ENCODE measurements at regions not wholly inside any gene's neighbourhood (a gene's known extent, or its start where the extent isn't known, plus 50 kb on each side); places are given as distances from the start of the nearest gene placed in this dataset.

DNA sequence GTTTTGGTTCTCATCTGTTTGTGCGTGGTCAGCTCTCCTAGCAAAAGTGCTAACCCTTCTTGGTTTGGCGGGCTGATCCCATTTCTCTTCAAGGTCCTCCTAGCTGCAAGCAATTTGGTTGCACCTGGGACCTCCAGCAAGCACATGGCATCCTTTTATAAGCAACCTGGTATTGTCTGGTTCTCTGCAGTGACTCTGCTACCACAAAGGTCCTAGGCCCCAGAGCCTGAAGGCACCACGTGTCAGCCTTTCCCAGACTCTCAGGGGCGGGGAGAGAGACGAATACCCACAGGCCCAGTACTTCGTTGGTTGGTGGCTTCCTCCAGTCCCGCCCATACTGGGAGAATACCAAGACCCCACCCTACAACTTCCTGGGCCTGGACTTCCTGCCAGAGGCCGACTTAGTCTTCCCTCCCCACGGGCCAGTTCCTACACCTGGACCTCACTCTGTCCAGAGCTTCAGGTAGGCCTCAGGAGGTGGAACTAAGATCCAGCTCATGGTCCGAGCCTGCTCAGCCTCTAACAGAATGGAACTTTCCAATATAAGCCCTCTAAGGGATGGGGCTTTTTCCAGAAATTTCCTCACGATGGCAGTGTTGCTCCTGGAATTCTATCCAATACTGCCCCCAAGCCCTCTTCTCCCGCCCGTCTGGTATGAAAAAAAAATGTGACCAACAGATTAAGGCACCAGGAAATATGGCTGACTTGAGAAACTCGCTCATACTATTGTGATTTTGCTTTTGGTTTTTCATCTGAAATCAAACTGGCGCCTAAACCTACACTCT lies 192.5 kb upstream of the STK26 start (continued):
- TF ChIP-seq JUND (IDR thresholded peaks at IDR 0.05): 0 out of 2 replicates have a peak, but pooled peaks have one; percentile 26
- peak; percentile 63 for TF ChIP-seq SP1 (IDR thresholded peaks at IDR 0.05; ENCODE audit: low read depth)
- no peak for TF ChIP-seq EZH2 (IDR thresholded peaks at IDR 0.05)
- peak; percentile 63 for TF ChIP-seq SIN3A (IDR thresholded peaks at IDR 0.05; ENCODE audit: low read depth)
- peak; percentile 62 for TF ChIP-seq ZFX (IDR thresholded peaks at IDR 0.05)
- TF ChIP-seq RAD21 (IDR thresholded peaks at IDR 0.05; ENCODE audit: low read depth): peak; percentile 79

DNA sequence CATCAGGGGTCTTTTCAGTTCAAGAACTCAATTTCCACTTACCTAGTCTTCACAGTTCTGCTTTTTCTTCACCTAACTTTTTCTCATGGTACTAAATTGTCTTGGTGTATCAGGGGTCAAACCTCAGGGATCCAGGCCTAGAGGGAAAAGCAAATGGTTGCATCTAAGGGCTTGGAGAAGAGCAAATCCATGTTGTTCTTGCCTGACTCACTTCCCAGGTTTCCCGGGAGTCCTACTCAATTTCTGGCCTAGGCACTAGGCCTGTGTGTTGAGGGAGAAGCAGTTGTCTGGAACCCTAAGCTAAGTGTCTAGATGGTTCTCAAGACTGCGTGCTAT lies 191.9 kb upstream of the STK26 start:
- Histone ChIP-seq H3K9me3 (ENCODE audit: control insufficient read depth in 1 of 2, insufficient read depth in 1 of 2, low read depth in 1 of 2, low read length in 2 of 2) (no peaks in the 10 kb centered on the region), H3K79me2 (ENCODE audit: insufficient read depth, low read length) (peaks cover 41% of the 10 kb centered on the region), H2AFZ (ENCODE audit: low read depth, low read length, poor library complexity, severe bottlenecking) (peak overlapping the region; percentile 86), H3K9me2 (ENCODE audit: insufficient read depth) (no peaks in the 10 kb centered on the region), H3K4me1 (ENCODE audit: control insufficient read depth in 1 of 2, insufficient read depth in 2 of 2, low read length in 2 of 2) (peaks cover 0 to 24% of the 10 kb centered on the region in 2 experiments; a peak in 3 of 4 replicates), H3K4me3 (replicated peaks in 1 of 2; ENCODE audit: low read depth in 1 of 2, low read length in 2 of 2) (peak overlapping the region; percentile 55 to 65), H4K20me1 (ENCODE audit: insufficient read depth) (no peaks in the 10 kb centered on the region), H3K36me3 (ENCODE audit: control insufficient read depth in 1 of 2, insufficient read depth in 2 of 2, low read length in 2 of 2) (no peaks in the 10 kb centered on the region; a peak in 1 of 4 replicates), H3K9ac (ENCODE audit: low read length) (peak overlapping the region; percentile 74), H3K27me3 (ENCODE audit: insufficient read depth, low read length) (no peaks in the 10 kb centered on the region), H3K27ac (ENCODE audit: low read depth, low read length) (peak overlapping the region; percentile 66), H3K4me2 (ENCODE audit: low read length) (peak overlapping the region; percentile 81)
- TF ChIP-seq EZH2 (IDR thresholded peaks at IDR 0.05) (no peak), CEBPB (IDR thresholded peaks at IDR 0.05; ENCODE audit: low read depth) (no peak), RAD21 (IDR thresholded peaks at IDR 0.05; ENCODE audit: low read depth) (no peak), SIN3A (IDR thresholded peaks at IDR 0.05; ENCODE audit: low read depth) (no peak)
- POLR2A ChIA-PET: no interaction called here
- intact Hi-C loops (cut with micrococcal nuclease): loop anchor here (5.0 kb wide), 1 partner anchor 1841 kb away; no protein-coding TSS in a partner anchor
- RAD21 ChIA-PET (ENCODE audit: low non-redundant PET in 1 of 2, low total read pairs in 2 of 2, uncharacterized antibody in 2 of 2, unreplicated experiment in 2 of 2): no interaction called here
- CTCF ChIA-PET: interaction anchor here (0.5 to 1.5 kb wide), 3 partner anchors 10 to 783 kb away, joined by 3 to 6 read pairs (median 4); no protein-coding TSS in a partner anchor
- no TSS peak for BruUV-seq (replicated peaks)
- no peak for DNase-seq (ENCODE audit: low read depth, low spot score)
- no peak for ATAC-seq

DNA sequence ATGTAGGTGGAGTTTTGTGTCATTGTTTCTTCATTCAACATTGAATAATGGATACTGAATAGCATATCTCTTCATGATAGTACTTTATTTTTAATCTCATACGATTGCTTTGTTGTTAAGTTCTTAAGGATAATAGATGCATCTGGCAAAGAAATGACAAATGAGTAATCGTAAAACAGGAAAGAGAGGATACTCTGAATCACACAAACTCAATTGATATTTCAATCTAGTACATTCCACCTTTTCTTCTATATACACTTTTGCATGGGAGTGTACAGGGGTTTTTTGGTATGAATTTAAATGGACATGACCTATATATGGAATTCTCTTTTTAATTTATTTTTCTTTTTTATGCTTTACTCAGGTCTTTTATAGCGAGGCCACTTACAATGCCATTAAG lies 186.9 kb upstream of the STK26 start:
- no TSS peak for BruUV-seq (replicated peaks)
- ATAC-seq (no peak), DNase-seq (ENCODE audit: low read depth, low spot score) (no peak)
- Histone ChIP-seq H3K79me2 (ENCODE audit: insufficient read depth, low read length) (no peaks in the 10 kb centered on the region), H3K27me3 (ENCODE audit: insufficient read depth, low read length) (no peaks in the 10 kb centered on the region), H2AFZ (ENCODE audit: low read depth, low read length, poor library complexity, severe bottlenecking) (no peak overlapping the region), H3K9me3 (ENCODE audit: control insufficient read depth in 1 of 2, insufficient read depth in 1 of 2, low read depth in 1 of 2, low read length in 2 of 2) (no peaks in the 10 kb centered on the region), H3K4me2 (ENCODE audit: low read length) (no peak overlapping the region), H3K9ac (ENCODE audit: low read length) (no peak overlapping the region), H3K9me2 (ENCODE audit: insufficient read depth) (no peaks in the 10 kb centered on the region), H3K36me3 (ENCODE audit: control insufficient read depth in 1 of 2, insufficient read depth in 2 of 2, low read length in 2 of 2) (no peaks in the 10 kb centered on the region), H3K4me3 (replicated peaks in 1 of 2; ENCODE audit: low read depth in 1 of 2, low read length in 2 of 2) (no peak overlapping the region), H3K27ac (ENCODE audit: low read depth, low read length) (no peak overlapping the region), H3K4me1 (ENCODE audit: control insufficient read depth in 1 of 2, insufficient read depth in 2 of 2, low read length in 2 of 2) (peaks cover 0 to 7% of the 10 kb centered on the region in 2 experiments; a peak in 2 of 4 replicates), H4K20me1 (ENCODE audit: insufficient read depth) (no peaks in the 10 kb centered on the region)
- ChIA-PET POLR2A (no interaction called here), RAD21 (ENCODE audit: low non-redundant PET in 1 of 2, low total read pairs in 2 of 2, uncharacterized antibody in 2 of 2, unreplicated experiment in 2 of 2) (no interaction called here), CTCF (no interaction called here)
- TF ChIP-seq YY1 (IDR thresholded peaks at IDR 0.05; ENCODE audit: extremely low read depth, insufficient replicate concordance, low read depth, low read length) (no peak), TCF7L2 (IDR thresholded peaks at IDR 0.05; ENCODE audit: borderline replicate concordance, extremely low read depth, insufficient read depth, insufficient read length) (no peak), EGR1 (IDR thresholded peaks at IDR 0.05; ENCODE audit: low read depth) (no peak), SRF (IDR thresholded peaks at IDR 0.05; ENCODE audit: low read depth) (no peak), SP1 (IDR thresholded peaks at IDR 0.05; ENCODE audit: low read depth) (no peak), ELF1 (IDR thresholded peaks at IDR 0.05; ENCODE audit: borderline replicate concordance, low read depth) (no peak), CEBPB (IDR thresholded peaks at IDR 0.05; ENCODE audit: low read depth) (no peak)
- TF ChIP-seq, protein P1, sequence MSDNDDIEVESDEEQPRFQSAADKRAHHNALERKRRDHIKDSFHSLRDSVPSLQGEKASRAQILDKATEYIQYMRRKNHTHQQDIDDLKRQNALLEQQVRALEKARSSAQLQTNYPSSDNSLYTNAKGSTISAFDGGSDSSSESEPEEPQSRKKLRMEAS (IDR thresholded peaks at IDR 0.05): no peak
- TF ChIP-seq, protein P2, sequence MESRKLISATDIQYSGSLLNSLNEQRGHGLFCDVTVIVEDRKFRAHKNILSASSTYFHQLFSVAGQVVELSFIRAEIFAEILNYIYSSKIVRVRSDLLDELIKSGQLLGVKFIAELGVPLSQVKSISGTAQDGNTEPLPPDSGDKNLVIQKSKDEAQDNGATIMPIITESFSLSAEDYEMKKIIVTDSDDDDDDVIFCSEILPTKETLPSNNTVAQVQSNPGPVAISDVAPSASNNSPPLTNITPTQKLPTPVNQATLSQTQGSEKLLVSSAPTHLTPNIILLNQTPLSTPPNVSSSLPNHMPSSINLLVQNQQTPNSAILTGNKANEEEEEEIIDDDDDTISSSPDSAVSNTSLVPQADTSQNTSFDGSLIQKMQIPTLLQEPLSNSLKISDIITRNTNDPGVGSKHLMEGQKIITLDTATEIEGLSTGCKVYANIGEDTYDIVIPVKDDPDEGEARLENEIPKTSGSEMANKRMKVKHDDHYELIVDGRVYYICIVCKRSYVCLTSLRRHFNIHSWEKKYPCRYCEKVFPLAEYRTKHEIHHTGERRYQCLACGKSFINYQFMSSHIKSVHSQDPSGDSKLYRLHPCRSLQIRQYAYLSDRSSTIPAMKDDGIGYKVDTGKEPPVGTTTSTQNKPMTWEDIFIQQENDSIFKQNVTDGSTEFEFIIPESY (IDR thresholded peaks at IDR 0.05; ENCODE audit: extremely low read depth, insufficient replicate concordance, low read length): no peak
- intact Hi-C loops (cut with micrococcal nuclease): no loop called here
